ENCODE measurements at regions not wholly inside any gene's neighbourhood (a gene's known extent, or its start where the extent isn't known, plus 50 kb on each side); places are given as distances from the start of the nearest gene placed in this dataset.

DNA sequence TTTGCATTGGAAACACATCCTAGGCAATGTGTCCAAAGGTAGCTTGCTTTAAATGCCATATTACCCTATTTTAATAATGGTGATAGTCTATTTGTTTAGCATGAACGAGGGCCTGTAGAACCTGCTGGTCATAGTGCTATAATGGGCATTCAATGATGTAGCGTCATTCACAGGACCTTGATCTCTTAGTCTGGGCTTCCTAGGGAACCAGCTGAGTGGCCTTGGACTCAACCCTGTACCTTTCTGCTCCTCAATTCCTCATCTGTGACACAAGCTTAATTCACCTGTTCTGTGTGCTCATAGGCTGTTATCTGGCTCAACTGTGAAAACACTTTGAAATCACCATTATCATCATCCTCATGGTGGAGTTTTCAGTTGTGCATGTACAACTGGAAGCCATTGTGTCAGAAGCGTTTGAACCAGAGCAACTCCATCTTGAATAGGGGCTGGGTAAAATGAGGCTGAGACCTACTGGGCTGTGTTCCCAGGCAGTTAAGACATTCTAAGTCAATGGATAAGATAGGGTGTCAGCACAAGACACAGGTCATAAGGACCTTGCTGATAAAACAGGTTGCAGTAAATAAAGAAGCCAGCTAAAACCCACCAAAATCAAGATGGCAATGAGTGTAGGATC is 346.8 kb upstream of the KLF3 start:
- TF ChIP-seq, protein P1, sequence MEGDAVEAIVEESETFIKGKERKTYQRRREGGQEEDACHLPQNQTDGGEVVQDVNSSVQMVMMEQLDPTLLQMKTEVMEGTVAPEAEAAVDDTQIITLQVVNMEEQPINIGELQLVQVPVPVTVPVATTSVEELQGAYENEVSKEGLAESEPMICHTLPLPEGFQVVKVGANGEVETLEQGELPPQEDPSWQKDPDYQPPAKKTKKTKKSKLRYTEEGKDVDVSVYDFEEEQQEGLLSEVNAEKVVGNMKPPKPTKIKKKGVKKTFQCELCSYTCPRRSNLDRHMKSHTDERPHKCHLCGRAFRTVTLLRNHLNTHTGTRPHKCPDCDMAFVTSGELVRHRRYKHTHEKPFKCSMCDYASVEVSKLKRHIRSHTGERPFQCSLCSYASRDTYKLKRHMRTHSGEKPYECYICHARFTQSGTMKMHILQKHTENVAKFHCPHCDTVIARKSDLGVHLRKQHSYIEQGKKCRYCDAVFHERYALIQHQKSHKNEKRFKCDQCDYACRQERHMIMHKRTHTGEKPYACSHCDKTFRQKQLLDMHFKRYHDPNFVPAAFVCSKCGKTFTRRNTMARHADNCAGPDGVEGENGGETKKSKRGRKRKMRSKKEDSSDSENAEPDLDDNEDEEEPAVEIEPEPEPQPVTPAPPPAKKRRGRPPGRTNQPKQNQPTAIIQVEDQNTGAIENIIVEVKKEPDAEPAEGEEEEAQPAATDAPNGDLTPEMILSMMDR (conservative IDR thresholded peaks at IDR 0.05) = no peak
- TF ChIP-seq ZFX (IDR thresholded peaks at IDR 0.05) = no peak

Measured in C4-2B (cell line).